Stimulated activated CD4-positive, alpha-beta T cell treated with anti-CD3 and anti-CD28 coated beads, Interleukin-1b, Interleukin-23, amount 100 ng/mL, for 24 hours (primary cell): ENCODE measurements at regions not wholly inside any gene's neighbourhood (a gene's known extent, or its start where the extent isn't known, plus 50 kb on each side); places are given as distances from the start of the nearest gene placed in this dataset.

Experiments
- DNase-seq, 4 experiments: peaks; one replicate each; pipeline ENCODE4 v3.0.0-alpha.2; 2020; ENCODE audit warnings: low read depth in 4 of 4, low spot score in 1 of 4

DNA sequence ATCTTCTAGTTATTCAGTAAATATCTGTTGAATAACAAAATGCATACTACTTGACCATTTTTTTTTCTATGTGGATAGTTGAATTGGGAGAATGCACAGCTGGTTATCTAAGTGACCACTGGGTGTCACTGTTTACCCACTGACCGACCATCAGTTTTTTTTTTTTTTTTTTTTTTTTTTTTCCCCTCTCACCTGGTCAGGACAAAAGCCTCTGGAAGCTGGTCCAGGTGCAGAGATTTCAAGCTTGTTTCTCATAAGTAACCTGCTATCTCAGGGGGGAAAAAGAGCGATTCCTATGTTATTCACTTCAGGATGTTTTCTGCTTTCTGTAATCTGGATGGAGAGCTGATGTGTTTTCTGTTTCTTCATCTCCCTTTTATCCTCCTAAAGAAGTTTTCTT lies 256.0 kb downstream of the DCDC2C start:
- no peak for DNase-seq

DNA sequence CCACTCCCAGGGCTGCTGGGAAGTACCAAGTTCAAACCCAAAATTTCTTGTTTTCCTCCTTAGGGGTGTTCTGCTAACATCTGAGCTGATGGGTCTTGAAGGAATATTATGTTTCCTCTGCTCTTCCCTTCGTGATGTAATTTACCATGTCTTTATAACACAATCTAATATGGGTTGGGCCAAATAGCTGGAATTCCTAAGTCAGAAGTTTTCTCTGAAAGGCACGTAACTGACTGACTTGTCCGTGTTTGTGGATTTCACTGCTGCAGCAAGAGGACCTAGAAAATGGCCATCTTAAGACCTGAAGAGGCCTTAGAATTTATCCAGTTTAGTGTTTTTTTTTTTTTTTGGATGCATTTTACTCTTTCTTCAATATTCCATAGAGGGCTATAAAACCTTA lies 256.7 kb downstream of the DCDC2C start:
- DNase-seq: no peak

DNA sequence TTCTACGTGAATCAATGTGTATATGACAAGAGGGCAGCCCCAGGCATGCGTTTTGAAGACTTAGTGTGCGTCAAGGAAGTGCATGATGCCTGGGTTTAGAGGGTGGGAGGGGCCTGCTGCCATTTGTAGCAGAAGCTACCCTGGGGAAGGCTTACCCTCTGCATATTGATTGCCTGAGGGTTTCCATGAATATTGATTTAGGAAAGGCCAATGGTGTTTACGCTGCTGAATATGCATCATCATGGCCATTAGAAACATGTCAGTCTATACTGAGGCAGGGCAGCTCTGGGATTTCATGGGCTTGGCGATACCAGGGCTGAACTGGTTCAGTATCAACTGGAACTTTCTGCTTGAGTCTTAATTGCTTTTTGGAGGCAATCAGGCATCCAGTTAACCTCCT lies 259.3 kb downstream of the DCDC2C start:
- DNase-seq: no peak

DNA sequence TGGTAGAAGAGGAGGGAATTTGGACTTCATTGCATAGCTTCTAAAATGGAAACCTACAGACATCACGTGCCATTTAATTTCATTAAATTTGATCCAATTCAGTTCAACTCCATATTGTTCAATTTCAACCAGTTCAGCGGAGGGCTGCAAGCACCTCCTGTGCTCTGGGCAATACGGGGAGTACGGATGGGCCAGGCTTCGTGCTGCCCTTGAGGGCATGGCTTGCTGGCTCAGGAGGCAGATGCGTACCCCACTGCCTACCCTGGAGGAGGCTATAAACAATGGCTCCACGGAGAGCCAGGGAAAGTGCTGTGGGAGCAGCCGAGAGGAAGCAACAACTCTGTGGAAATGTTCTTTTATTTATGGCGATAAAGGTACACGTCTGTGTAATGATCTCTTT lies 261.8 kb downstream of the DCDC2C start:
- no peak for DNase-seq

DNA sequence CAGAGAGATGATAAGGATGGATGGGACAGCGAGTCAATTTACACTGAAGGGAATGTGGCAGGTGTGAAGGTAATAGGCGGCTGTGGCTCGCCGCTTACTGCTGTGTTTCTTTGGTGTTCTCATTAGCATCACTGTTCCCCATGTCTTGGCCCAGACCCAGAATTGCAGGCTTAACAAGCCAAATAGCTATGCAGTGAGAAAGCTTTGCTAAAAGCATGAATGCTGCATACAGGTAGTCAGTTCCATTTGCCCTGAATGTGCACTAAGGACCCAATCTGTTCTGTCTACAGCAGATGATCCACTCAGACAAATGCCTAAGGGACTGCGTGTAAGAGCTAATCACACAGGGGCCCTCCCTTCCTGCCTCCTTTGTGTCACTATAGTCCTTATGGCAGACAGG lies 262.6 kb downstream of the DCDC2C start:
- no peak for DNase-seq

GRCh38 chr2:3966470-3966869 lies 263.1 kb downstream of the DCDC2C start:
- no peak for DNase-seq

GRCh38 chr2:3968736-3969135 lies 265.4 kb downstream of the DCDC2C start:
- no peak for DNase-seq

DNA sequence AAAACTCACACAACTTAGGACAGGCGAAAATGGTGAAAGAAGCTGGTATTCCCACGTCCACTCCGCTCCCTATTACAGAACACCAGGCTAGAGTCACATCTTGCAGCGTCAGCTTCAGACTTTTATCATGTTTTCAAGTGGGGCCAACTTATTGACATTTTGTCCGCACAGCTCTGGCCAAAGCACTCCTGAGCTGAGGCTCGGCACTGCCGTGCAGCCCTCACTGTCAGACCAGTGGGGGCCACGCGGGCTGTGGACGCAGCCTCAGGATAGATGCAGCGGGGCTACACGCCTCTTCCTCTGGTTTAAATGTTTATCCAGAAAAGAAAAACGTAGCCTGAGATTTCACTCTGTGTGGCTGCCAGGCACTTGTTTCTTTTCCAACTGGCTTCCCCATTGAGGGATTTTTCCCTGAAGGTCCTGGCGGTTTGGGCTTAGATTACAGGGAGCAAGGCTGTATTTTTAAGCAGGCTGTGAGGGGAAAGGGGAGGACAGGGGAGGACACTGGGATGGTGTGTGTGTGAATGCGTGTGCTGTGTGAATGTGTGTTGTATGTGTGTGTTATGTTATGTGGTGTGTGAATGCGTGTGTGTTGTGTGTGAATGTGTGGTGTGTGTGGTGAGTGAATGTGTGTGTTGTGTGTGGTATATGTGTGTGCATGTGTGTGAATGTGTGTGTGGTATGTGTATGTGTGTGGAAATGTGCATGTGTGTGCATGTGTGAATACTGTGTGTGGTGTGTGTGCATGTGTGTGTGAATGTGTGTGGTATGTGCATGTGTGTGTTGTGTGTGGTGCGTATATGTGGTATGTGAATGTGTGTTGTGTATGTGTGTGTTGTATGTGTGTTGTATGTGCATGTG lies 267.6 kb downstream of the DCDC2C start:
- DNase-seq: no peak

GRCh38 chr2:3971652-3972192 lies 268.3 kb downstream of the DCDC2C start:
- no peak for DNase-seq

DNA sequence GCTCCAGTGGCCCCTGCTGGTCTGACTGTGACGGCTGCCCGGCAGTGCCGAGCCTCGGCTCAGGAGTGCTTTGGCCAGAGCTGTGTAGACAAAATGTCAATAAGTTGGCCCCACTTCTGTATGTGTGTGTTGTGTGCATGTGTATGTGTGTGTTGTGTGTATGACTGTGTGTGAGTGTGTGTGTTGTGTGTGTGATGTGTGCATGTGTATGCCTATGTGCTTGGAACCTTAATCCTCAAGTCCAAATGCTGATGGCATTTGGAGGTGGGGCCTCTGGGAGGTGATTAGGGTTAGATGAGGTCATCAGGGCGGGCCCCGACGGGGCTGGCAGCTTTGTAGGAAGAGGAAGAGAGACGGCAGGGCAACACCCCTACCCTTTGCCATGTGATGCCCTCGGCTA lies 269.0 kb downstream of the DCDC2C start:
- DNase-seq: no peak

- DNase-seq: no peak
Observed at GRCh38 chr2:3974765-3975164, 271.4 kb downstream of the DCDC2C start.

DNA sequence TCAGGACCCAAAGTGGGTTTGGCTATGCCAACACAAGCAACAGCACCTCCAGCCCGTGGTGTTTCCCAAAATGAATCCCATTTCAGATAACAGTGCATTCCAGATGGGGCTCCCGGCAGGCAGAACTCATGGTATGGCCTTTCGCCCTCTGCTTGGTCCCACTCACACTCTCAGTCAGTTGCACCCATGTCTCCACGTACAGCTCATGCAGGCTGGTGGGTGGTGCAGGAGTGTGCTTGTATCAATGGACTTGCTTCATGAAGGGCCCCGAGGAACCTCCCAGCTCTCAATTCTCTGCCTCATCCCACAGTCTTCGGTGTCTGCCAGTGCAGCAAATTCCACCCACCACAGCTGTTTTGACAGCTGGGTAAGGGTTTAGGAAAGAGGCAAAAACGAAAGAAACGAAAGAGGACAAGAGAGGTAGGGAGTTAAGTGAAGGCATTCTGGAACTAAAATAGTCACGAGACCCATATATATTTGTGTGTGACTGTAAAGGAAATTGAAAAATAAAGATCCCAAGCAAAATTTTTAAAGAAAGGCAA lies 278.1 kb downstream of the DCDC2C start:
- DNase-seq: no peak

DNA sequence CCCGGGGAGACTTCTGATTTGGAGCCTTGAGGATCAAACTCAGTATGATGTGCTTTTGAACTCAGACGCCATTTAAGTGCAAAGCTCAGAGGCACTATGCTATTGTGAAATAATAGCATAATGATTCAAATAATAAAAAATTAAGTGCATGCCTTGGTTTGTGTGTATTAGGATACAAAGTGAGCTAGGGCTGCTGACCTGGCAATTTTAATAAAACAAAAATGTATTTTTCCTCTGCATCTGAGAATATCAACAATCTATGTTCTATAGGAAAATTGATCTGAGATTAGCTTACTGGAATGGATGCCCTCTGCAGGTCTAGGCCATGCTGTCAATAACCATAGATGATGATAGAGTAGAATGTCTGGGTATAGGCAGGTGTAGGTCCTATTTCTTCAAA lies 278.8 kb downstream of the DCDC2C start:
- DNase-seq: no peak

DNA sequence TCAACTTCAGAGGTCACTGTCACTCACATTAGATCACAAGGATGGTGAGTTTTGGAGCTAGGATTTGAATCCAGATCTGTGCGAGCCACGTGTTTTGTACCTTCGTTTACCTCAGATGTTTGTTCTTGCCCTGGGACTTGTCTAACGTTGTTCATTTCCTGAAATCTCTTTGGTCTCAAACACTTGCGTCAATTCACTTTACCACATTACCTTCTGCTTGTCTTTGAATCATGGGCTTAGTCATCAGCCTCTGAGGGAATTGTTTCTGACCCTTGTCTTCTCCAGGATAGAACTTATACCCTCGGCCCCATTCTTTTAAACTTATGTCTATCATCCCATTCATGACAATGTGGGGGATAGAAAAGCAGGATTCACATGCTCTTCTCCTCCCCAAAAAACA lies 282.7 kb downstream of the DCDC2C start:
- DNase-seq: no peak

- DNase-seq: no peak
Observed at GRCh38 chr2:3986530-3987258, 283.3 kb downstream of the DCDC2C start.

DNA sequence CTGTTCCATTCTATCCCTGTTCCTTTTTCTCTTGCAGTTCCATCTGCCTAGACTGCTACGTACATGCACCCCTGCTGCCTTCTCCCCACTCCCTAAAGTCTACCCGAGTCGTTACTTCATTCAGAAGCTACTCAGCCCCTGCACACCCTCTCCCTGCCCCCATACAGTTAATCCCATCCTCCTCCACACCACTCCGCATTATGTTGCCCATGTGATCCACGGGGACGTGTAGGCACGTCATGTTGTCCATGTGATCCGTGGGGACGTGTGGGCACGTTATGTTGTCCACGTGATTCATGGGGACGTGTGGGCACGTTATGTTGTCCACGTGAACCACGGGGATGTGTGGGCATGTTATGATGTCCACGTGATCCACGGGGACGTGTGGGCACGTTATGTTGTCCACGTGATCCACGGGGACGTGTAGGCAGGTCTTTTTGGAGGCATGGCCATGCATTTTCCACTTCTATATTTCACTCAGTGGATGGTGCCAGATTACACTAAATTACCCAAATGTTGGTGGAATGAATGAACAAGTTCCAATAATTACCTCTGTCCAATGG lies 299.5 kb downstream of the DCDC2C start:
- no peak for DNase-seq

DNA sequence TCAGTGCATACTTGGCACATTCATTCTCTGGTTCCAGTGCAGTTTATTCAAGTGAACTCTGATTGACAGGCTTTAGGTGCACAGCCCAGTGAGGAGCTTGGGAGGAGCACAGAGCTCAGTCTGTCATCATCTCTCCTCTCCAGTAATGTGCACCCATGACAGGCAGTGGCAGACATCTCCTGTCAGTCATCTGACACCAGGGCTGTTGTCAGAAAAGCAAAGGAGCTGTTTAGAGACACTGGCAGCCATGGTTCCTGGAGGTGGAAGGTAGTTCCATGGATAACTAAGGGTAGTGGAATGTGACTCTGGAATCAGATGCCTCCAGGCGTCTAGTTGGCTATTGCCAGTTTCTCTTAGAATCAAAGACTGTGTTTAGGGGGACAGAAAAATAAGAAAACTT lies 308.8 kb downstream of the DCDC2C start:
- DNase-seq: no peak

DNA sequence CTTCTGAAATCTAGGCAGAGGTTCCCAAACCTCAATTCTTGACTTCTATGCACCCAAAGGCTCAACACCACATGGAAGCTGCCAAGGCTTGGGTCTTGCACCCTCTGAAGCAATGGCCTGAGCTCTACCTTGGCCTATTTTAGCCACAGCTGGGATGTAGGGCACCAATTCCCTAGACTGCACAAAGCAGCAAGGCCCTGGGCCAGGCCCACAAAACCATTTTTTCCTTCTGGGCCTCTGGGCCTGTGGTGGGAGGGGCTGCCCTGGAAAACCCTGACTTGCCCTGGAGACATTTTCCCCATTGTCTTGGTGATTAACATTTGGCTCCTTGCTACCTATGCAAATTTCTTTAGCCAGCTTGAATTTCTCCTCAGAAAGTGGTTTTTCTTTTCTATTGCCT lies 315.2 kb downstream of the DCDC2C start:
- DNase-seq: no peak

- no peak for DNase-seq
Observed at GRCh38 chr2:4020153-4020552, 316.8 kb downstream of the DCDC2C start.

GRCh38 chr2:4020649-4021048 lies 317.3 kb downstream of the DCDC2C start:
- no peak for DNase-seq

GRCh38 chr2:4024605-4025004 lies 321.2 kb downstream of the DCDC2C start:
- DNase-seq: no peak

DNA sequence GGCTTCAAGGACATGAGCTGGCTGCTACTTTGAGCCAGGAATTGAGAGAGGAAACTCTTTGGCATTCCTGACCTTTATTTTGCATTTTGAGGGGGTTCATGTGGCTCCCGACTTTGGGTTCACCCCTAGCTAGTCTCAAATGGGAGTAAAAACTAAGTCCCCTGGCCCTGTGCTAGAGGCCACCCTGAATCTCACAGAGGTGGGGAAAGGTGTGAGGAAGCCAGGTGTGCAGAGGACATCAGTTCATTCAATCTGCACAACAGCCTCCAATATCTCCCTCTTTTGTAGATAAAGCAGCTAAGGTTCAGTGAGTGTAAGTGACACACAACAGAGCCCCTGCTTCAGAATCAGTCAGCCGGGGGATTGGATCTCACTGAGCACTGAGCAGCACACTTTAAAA lies 325.7 kb downstream of the DCDC2C start:
- DNase-seq: no peak
